K562 (cell line): ENCODE measurements at regions not wholly inside any gene's neighbourhood (a gene's known extent, or its start where the extent isn't known, plus 50 kb on each side); places are given as distances from the start of the nearest gene placed in this dataset.

Source experiments
- ATAC-seq: fragments of 200-7000 bp; cut with Tn5 transposase; 3 replicates; pipeline ENCODE4 v1.9.1; 2020; ENCODE audit warnings: moderate library complexity
- BruUV-seq: library from RNA; stranded (reverse); fragments of 400-500 nt; replicated peaks from 2 replicates; lab custom pipeline; 2021; lab: Mats Ljungman, UMichigan
- CTCF ChIA-PET: fragments of 300-600 bp; formaldehyde crosslinking; extraction: SDS; loops from one replicate; lab custom pipeline; 2021; ENCODE audit warnings: low intra/inter-chr PET ratio; lab: Yijun Ruan, JAX
- POLR2A ChIA-PET: fragments of 300-600, 350-650 bp; sonication (Branson Sonifier 250); formaldehyde crosslinking; extraction: SDS; loops from one replicate; lab custom pipeline; 2021; ENCODE audit warnings: antibody characterized with exemption, inconsistent platforms; lab: Yijun Ruan, JAX
- DNase-seq, 4 experiments: peaks; one replicate each; pipeline versions ENCODE4 v3.0.0 to v3.0.0-alpha.2; 2011 to 2018; ENCODE audit warnings: low spot score in 3 of 4, mixed read lengths in 3 of 4; ENCODE audit errors: extremely low read depth in 1 of 4
- FAIRE-seq: peaks from 2 replicates; lab custom pipeline; 2011; peaks lifted over from hg19 to GRCh38; lab: Jason Lieb, UNC
- H2AFZ ChIP-seq: 2 replicates; pipeline ENCODE4 v1.6.0; 2011; ENCODE audit warnings: low read depth, low read length, control low read depth, inconsistent platforms
- H3K27ac ChIP-seq: fragments of 200-600 bp; 3 replicates; pipeline ENCODE4 v1.8.0; 2011; ENCODE audit warnings: low read depth, mild to moderate bottlenecking, control low read depth, inconsistent platforms, low read length, moderate library complexity, mixed read lengths; ENCODE audit errors: extremely low read depth
- H3K27me3 ChIP-seq, 2 experiments: fragments of 300-600 bp in 1 of 2; 2 replicates in 1 of 2; 3 replicates in 1 of 2; pipeline versions ENCODE4 v1.6.0 to v1.8.0; 2011; ENCODE audit warnings: inconsistent platforms in 2 of 2, low read length in 2 of 2, mild to moderate bottlenecking in 1 of 2, mixed read lengths in 1 of 2, moderate library complexity in 1 of 2; ENCODE audit not compliant: control insufficient read depth in 2 of 2, insufficient read depth in 2 of 2
- H3K36me3 ChIP-seq: fragments of 300-600 bp; 3 replicates; pipeline ENCODE4 v1.8.0; 2011; ENCODE audit warnings: mild to moderate bottlenecking, low read length, inconsistent platforms; ENCODE audit not compliant: control insufficient read depth, insufficient read depth
- H3K4me1 ChIP-seq, 2 experiments: fragments of 200-600 bp in 1 of 2; replicated peaks in 1 of 2; 2 replicates in 1 of 2; 3 replicates in 1 of 2; pipeline versions ENCODE4 v1.5.1 to v1.8.0; 2011; ENCODE audit warnings: inconsistent platforms in 2 of 2, low read length in 2 of 2, mild to moderate bottlenecking in 1 of 2, mixed read lengths in 1 of 2, moderate library complexity in 1 of 2; ENCODE audit not compliant: control insufficient read depth in 2 of 2, insufficient read depth in 2 of 2
- H3K4me2 ChIP-seq: 2 replicates; pipeline ENCODE4 v1.6.1; 2011; ENCODE audit warnings: low read length, control low read depth, inconsistent platforms, mixed read lengths; ENCODE audit not compliant: insufficient read depth
- H3K4me3 ChIP-seq: fragments of 200-600 bp; sonication (generic), shearing (Covaris generic); 2 replicates; pipeline ENCODE4 v1.5.1; 2016; ENCODE audit warnings: control low read depth, inconsistent platforms
- H3K79me2 ChIP-seq: fragments of 200-600 bp; 3 replicates; pipeline ENCODE4 v1.8.0; 2011; ENCODE audit warnings: low read length, inconsistent platforms; ENCODE audit not compliant: control insufficient read depth, insufficient read depth
- H3K9ac ChIP-seq, 2 experiments: 2 replicates each; pipeline versions ENCODE4 v1.6.0 to v1.6.1; 2011; ENCODE audit warnings: low read depth in 2 of 2, low read length in 2 of 2, control low read depth in 1 of 2, inconsistent platforms in 1 of 2, mild to moderate bottlenecking in 1 of 2, mixed read lengths in 1 of 2; ENCODE audit not compliant: insufficient read depth in 1 of 2
- H3K9me1 ChIP-seq: one replicate; pipeline ENCODE4 v1.6.0; 2011; ENCODE audit warnings: inconsistent platforms, mild to moderate bottlenecking, low read length, moderate library complexity; ENCODE audit not compliant: control insufficient read depth, insufficient read depth
- H3K9me3 ChIP-seq: replicated peaks from 2 replicates; pipeline ENCODE4 v1.5.1; 2011; ENCODE audit warnings: low read depth, low read length, inconsistent platforms; ENCODE audit not compliant: control insufficient read depth, insufficient read depth
- H4K20me1 ChIP-seq: replicated peaks from 2 replicates; pipeline ENCODE4 v1.6.1; 2011; ENCODE audit warnings: low read length, inconsistent platforms, mixed read lengths; ENCODE audit not compliant: control insufficient read depth, insufficient read depth
- ARNT ChIP-seq, 2 experiments: fragments of 450-650 bp; IDR thresholded peaks; 2 replicates each; pipeline ENCODE4 v1.6.1; 2016; ENCODE audit warnings: mild to moderate bottlenecking in 1 of 2
- ATF2 ChIP-seq: sonication (generic); formaldehyde crosslinking; IDR thresholded peaks from 2 replicates; pipeline ENCODE4 v1.8.1; 2022; ENCODE audit warnings: missing genetic modification reagents
- CTBP1 ChIP-seq: fragments of 450-650 bp; IDR thresholded peaks from 2 replicates; pipeline ENCODE4 v1.6.1; 2016; ENCODE audit warnings: borderline replicate concordance
- ERF ChIP-seq: fragments of 450-650 bp; formaldehyde crosslinking; IDR thresholded peaks from 2 replicates; pipeline ENCODE4 v1.4.0; 2020; ENCODE audit warnings: mild to moderate bottlenecking, mixed read lengths
- FOSL1 ChIP-seq: fragments of 200-800 bp; sonication (Bioruptor generic); conservative IDR thresholded peaks from 2 replicates; pipeline ENCODE4 v1.6.1; 2016; ENCODE audit warnings: missing genetic modification characterization, missing compliant biosample characterization
- MEF2D ChIP-seq: conservative IDR thresholded peaks from 2 replicates; pipeline ENCODE4 v1.6.1; 2016; ENCODE audit warnings: low read depth, missing genetic modification characterization, missing compliant biosample characterization
- PATZ1 ChIP-seq: fragments of 250-450 bp; sonication (Bioruptor Pico); IDR thresholded peaks from 2 replicates; pipeline ENCODE4 v1.5.0; 2020; ENCODE audit warnings: mild to moderate bottlenecking, borderline replicate concordance
- PHB ChIP-seq: fragments of 250-450 bp; sonication (Bioruptor Pico); IDR thresholded peaks from 2 replicates; pipeline ENCODE4 v1.5.0; 2021
- THRB ChIP-seq: fragments of 450-650 bp; formaldehyde crosslinking; conservative IDR thresholded peaks from 2 replicates; pipeline ENCODE4 v1.4.0; 2022; ENCODE audit warnings: mild to moderate bottlenecking, missing genetic modification characterization
- ZC3H4 ChIP-seq: sonication (generic); formaldehyde crosslinking; IDR thresholded peaks from 2 replicates; pipeline ENCODE4 v1.9.0; 2021; ENCODE audit warnings: missing genetic modification reagents, borderline replicate concordance
- ZNF316 ChIP-seq: fragments of 450-650 bp; IDR thresholded peaks from 2 replicates; pipeline ENCODE4 v1.6.1; 2016
- WGBS: fragments of 100-300 bp; shearing (Covaris generic); methylation state at CpG from one replicate; pipeline ENCODE4 v1.1.6; 2016; ENCODE audit warnings: low coverage, mixed read lengths; ENCODE audit not compliant: insufficient coverage; ENCODE audit errors: missing lambda C conversion rate; 5-methylcytosine and 5-hydroxymethylcytosine counted together
- in situ Hi-C: fragments of 300-500 bp; cut with MboI; formaldehyde crosslinking; loops from 4 replicates; pipeline ENCODE4 v1.15.0; 2018; ENCODE audit warnings: inconsistent platforms, mixed read lengths
- intact Hi-C: fragments of 100-400 bp; cut with micrococcal nuclease; formaldehyde crosslinking; loops from 2 replicates; pipeline ENCODE4 v1.14.2; 2022
- TF ChIP-seq, protein P1 (sequence below), 2 experiments: fragments of 250-450 bp in 1 of 2; fragments of 450-650 bp in 1 of 2; sonication (Bioruptor Pico) in 1 of 2; IDR thresholded peaks; 2 replicates each; pipeline versions ENCODE4 v1.6.1 to v1.8.0; 2016 to 2021; ENCODE audit warnings: mild to moderate bottlenecking in 2 of 2, moderate library complexity in 2 of 2, missing compliant biosample characterization in 1 of 2, missing genetic modification characterization in 1 of 2
- TF ChIP-seq, protein P2 (sequence below): sonication (generic); formaldehyde crosslinking; IDR thresholded peaks from 2 replicates; pipeline ENCODE4 v1.8.0; 2022; ENCODE audit warnings: mild to moderate bottlenecking, missing genetic modification reagents

GRCh38 chr12:92481066-92481465, 221.7 kb upstream of the PLEKHG7 start:
- CTCF ChIA-PET, result no interaction called here
- no peak for ATAC-seq
- no peak for TF ChIP-seq PATZ1 (CRISPR knock-in tag)
- TF ChIP-seq ATF2 (CRISPR knock-in tag), result no peak
- TF ChIP-seq ARNT (IDR thresholded peaks at IDR 0.05), result no peak
- TF ChIP-seq ZNF316, result no peak
- TF ChIP-seq ZC3H4 (CRISPR knock-in tag), result no peak
- no peak for TF ChIP-seq CTBP1
- TF ChIP-seq, protein P1, sequence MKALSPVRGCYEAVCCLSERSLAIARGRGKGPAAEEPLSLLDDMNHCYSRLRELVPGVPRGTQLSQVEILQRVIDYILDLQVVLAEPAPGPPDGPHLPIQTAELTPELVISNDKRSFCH (CRISPR knock-in tag; IDR thresholded peaks at IDR 0.05), result no peak
- TF ChIP-seq, protein P1 (tag; IDR thresholded peaks at IDR 0.05), result no peak
- no peak for TF ChIP-seq PHB (CRISPR knock-in tag)
- TF ChIP-seq, protein P2, sequence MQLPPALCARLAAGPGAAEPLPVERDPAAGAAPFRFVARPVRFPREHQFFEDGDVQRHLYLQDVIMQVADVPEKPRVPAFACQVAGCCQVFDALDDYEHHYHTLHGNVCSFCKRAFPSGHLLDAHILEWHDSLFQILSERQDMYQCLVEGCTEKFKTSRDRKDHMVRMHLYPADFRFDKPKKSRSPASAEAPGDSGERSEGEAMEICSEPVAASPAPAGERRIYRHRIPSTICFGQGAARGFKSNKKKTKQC, result no peak
- TF ChIP-seq FOSL1 (tag), result no peak
- TF ChIP-seq MEF2D (tag), result no peak
- TF ChIP-seq ERF (CRISPR knock-in tag), result no peak
- no peak for TF ChIP-seq THRB
- TF ChIP-seq, all 486 proteins: peak for 0

More at GRCh38 chr12:92481066-92481465, 221.7 kb upstream of the PLEKHG7 start:
- Histone ChIP-seq H3K9ac (no peak overlapping the region), H3K4me1 (no peaks in the 10 kb centered on the region), H3K36me3 (no peaks in the 10 kb centered on the region), H4K20me1 (no peaks in the 10 kb centered on the region), H3K27me3 (no peaks in the 10 kb centered on the region), H2AFZ (no peak overlapping the region), H3K9me1 (no peaks in the 10 kb centered on the region), H3K27ac (no peak overlapping the region), H3K79me2 (no peaks in the 10 kb centered on the region), H3K9me3 (no peaks in the 10 kb centered on the region), H3K4me3 (no peak overlapping the region), H3K4me2 (no peak overlapping the region)
- POLR2A ChIA-PET, result interaction anchor here (0.8 kb wide), 1 partner anchor 260 kb away, joined by 3 read pairs; no protein-coding TSS in a partner anchor
- 54% methylated on average over 2 of the region's 2 CpGs for WGBS
- FAIRE-seq (no peak), DNase-seq (no peak)
- no TSS peak for BruUV-seq
- in situ Hi-C loops, result no loop called here
- intact Hi-C loops, result no loop called here
